ENCODE measurements at regions not wholly inside any gene's neighbourhood (a gene's known extent, or its start where the extent isn't known, plus 50 kb on each side); places are given as distances from the start of the nearest gene placed in this dataset.

DNA sequence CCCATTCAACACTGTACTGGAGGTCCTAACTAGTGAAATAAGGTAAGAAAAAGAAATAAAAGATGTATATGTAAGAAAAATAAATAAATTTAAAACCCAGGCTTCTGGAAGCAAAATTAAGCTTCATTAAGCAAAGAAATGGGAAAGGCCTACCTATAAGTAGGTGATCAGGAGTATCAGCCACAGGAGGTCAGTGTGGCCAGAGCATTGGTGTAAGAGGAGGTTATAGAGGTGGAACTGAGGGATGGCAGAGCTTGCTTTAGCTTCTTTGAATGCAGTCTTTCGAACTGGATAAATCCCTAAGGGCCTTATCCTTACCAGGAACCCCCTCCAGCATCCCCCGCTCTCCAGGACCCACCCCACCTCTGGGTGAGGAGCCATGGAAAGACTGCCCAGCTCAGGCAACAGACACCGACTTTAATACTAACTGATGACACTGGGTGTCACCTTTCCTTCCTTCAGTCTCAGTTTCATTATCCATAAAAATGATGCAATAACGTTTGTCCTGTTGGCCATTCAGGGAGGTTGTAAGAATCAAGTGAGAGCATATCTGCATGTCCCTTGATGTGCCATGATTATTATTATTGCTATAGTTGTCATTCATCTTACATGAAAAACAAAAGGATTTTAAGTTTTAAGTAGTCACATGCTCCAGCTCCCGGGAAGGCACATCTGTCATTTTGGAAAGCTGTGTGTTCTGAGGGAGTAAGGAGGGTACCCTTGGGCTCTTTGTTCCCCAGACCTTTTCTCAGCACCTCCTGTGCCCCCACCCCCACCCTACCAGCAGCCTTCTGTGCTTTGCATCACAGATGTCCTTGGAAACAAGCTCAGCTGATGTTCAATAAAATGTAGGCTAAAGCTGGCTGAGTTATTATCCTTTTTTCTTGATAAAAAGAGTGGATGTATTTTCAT lies 50.8 kb upstream of the CTNNA1 start:
- Histone ChIP-seq H3K4me1 (ENCODE audit: control insufficient read depth in 4 of 4, insufficient read depth in 4 of 4, low read length in 3 of 4) (no peaks in the 10 kb centered on the region), H3K9me3 (ENCODE audit: control insufficient read depth in 4 of 4, low read length in 3 of 4) (no peaks in the 10 kb centered on the region), H3K27ac (ENCODE audit: low read depth in 1 of 2, low read length in 2 of 2) (no peak overlapping the region), H3K9ac (ENCODE audit: low read depth in 1 of 2, low read length in 2 of 2) (no peak overlapping the region), H3K4me3 (ENCODE audit: low read depth in 1 of 3, low read length in 3 of 3) (no peak overlapping the region), H3K36me3 (ENCODE audit: control insufficient read depth in 4 of 4, insufficient read depth in 3 of 4, low read depth in 1 of 4, low read length in 3 of 4) (no peaks in the 10 kb centered on the region), H3K27me3 (ENCODE audit: control insufficient read depth in 4 of 4, insufficient read depth in 4 of 4, low read length in 3 of 4) (no peaks in the 10 kb centered on the region)
- DNase-seq (ENCODE audit: low spot score) = no peak
- no peak for TF ChIP-seq GABPA (IDR thresholded peaks at IDR 0.05 in 1 of 2, conservative IDR thresholded peaks at IDR 0.05 in 1 of 2)
- peak; percentile 34 to 64 for TF ChIP-seq RAD21 (IDR thresholded peaks at IDR 0.05)
- TF ChIP-seq HNF4A (conservative IDR thresholded peaks at IDR 0.05) = no peak
- TF ChIP-seq TAF1 (conservative IDR thresholded peaks at IDR 0.05) = no peak
- no peak for TF ChIP-seq EGR1 (IDR thresholded peaks at IDR 0.05; ENCODE audit: low read depth in 2 of 2)
- TF ChIP-seq, protein P1, sequence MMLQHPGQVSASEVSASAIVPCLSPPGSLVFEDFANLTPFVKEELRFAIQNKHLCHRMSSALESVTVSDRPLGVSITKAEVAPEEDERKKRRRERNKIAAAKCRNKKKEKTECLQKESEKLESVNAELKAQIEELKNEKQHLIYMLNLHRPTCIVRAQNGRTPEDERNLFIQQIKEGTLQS (IDR thresholded peaks at IDR 0.05) = peak; percentile 80
- TF ChIP-seq, protein P2, sequence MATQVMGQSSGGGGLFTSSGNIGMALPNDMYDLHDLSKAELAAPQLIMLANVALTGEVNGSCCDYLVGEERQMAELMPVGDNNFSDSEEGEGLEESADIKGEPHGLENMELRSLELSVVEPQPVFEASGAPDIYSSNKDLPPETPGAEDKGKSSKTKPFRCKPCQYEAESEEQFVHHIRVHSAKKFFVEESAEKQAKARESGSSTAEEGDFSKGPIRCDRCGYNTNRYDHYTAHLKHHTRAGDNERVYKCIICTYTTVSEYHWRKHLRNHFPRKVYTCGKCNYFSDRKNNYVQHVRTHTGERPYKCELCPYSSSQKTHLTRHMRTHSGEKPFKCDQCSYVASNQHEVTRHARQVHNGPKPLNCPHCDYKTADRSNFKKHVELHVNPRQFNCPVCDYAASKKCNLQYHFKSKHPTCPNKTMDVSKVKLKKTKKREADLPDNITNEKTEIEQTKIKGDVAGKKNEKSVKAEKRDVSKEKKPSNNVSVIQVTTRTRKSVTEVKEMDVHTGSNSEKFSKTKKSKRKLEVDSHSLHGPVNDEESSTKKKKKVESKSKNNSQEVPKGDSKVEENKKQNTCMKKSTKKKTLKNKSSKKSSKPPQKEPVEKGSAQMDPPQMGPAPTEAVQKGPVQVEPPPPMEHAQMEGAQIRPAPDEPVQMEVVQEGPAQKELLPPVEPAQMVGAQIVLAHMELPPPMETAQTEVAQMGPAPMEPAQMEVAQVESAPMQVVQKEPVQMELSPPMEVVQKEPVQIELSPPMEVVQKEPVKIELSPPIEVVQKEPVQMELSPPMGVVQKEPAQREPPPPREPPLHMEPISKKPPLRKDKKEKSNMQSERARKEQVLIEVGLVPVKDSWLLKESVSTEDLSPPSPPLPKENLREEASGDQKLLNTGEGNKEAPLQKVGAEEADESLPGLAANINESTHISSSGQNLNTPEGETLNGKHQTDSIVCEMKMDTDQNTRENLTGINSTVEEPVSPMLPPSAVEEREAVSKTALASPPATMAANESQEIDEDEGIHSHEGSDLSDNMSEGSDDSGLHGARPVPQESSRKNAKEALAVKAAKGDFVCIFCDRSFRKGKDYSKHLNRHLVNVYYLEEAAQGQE (IDR thresholded peaks at IDR 0.05) = no peak
- 62% methylated on average over 5 of the region's 5 CpGs for WGBS

DNA sequence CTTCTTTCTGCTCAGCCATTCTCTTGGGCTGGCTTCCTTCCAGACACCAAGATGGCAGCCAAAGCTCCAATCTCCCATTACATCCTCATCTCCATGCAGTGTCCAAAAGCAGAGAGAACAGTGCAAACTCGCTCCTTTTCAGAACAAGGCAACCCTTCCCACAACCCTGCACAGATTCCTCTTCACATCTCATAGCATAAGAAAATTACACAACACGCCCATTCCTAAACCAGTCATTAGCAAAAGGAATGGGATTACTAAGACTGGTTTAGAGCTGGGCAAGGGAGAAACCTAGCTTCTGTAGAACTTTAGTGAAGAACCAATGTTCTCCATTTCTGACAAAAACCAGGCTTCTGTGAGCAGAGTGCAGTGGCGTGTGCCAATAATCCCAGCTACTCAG lies 51.5 kb upstream of the CTNNA1 start:
- Histone ChIP-seq H3K27ac (ENCODE audit: low read depth in 1 of 2, low read length in 2 of 2) (no peak overlapping the region), H3K9ac (ENCODE audit: low read depth in 1 of 2, low read length in 2 of 2) (no peak overlapping the region), H3K4me1 (ENCODE audit: control insufficient read depth in 4 of 4, insufficient read depth in 4 of 4, low read length in 3 of 4) (no peaks in the 10 kb centered on the region), H3K4me3 (ENCODE audit: low read depth in 1 of 3, low read length in 3 of 3) (no peak overlapping the region), H3K27me3 (ENCODE audit: control insufficient read depth in 4 of 4, insufficient read depth in 4 of 4, low read length in 3 of 4) (no peaks in the 10 kb centered on the region), H3K9me3 (ENCODE audit: control insufficient read depth in 4 of 4, low read length in 3 of 4) (no peaks in the 10 kb centered on the region), H3K36me3 (ENCODE audit: control insufficient read depth in 4 of 4, insufficient read depth in 3 of 4, low read depth in 1 of 4, low read length in 3 of 4) (no peaks in the 10 kb centered on the region)
- TF ChIP-seq FOXA1 (IDR thresholded peaks at IDR 0.05) = no peak
- no peak for TF ChIP-seq EGR1 (IDR thresholded peaks at IDR 0.05; ENCODE audit: low read depth in 2 of 2)
- TF ChIP-seq, protein P3, sequence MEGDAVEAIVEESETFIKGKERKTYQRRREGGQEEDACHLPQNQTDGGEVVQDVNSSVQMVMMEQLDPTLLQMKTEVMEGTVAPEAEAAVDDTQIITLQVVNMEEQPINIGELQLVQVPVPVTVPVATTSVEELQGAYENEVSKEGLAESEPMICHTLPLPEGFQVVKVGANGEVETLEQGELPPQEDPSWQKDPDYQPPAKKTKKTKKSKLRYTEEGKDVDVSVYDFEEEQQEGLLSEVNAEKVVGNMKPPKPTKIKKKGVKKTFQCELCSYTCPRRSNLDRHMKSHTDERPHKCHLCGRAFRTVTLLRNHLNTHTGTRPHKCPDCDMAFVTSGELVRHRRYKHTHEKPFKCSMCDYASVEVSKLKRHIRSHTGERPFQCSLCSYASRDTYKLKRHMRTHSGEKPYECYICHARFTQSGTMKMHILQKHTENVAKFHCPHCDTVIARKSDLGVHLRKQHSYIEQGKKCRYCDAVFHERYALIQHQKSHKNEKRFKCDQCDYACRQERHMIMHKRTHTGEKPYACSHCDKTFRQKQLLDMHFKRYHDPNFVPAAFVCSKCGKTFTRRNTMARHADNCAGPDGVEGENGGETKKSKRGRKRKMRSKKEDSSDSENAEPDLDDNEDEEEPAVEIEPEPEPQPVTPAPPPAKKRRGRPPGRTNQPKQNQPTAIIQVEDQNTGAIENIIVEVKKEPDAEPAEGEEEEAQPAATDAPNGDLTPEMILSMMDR (IDR thresholded peaks at IDR 0.05; ENCODE audit: low read depth, low read length, missing input control) = no peak
- TF ChIP-seq, protein P2 (IDR thresholded peaks at IDR 0.05) = no peak
- no peak for TF ChIP-seq SP1 (IDR thresholded peaks at IDR 0.05)
- no peak for TF ChIP-seq RAD21 (IDR thresholded peaks at IDR 0.05)
- no peak for TF ChIP-seq TAF1 (conservative IDR thresholded peaks at IDR 0.05)
- no peak for TF ChIP-seq FOXA2 (IDR thresholded peaks at IDR 0.05)
- TF ChIP-seq HNF4G (IDR thresholded peaks at IDR 0.05) = no peak
- no peak for TF ChIP-seq HNF4A (conservative IDR thresholded peaks at IDR 0.05)
- DNase-seq (ENCODE audit: low spot score) = no peak
- 88% methylated on average over 3 of the region's 3 CpGs for WGBS
